ENCODE measurements at regions not wholly inside any gene's neighbourhood (a gene's known extent, or its start where the extent isn't known, plus 50 kb on each side); places are given as distances from the start of the nearest gene placed in this dataset.
A peak's percentile ranks its signal among the peaks of the same experiment; 100 is the strongest.
"Not testable (repeated sequence)": the region's sequence is repeated elsewhere in the genome, so short reads cannot be mapped to it uniquely, and the experiment has no call there.

GRCh38 chrX:77017093-77017492 is 430.1 kb upstream of the FGF16 start:
- Mint-ChIP-seq H3K27ac (ENCODE audit: unreplicated experiment) (no peak overlapping the region), H3K9me3 (ENCODE audit: unreplicated experiment) (peaks cover 8% of the 10 kb centered on the region), H3K27me3 (ENCODE audit: unreplicated experiment) (no peaks in the 10 kb centered on the region), H3K4me3 (ENCODE audit: unreplicated experiment) (no peak overlapping the region), H3K4me1 (ENCODE audit: unreplicated experiment) (no peaks in the 10 kb centered on the region), H3K36me3 (ENCODE audit: unreplicated experiment) (no peaks in the 10 kb centered on the region)
- TF ChIP-seq CTCF (IDR thresholded peaks at IDR 0.05): no peak
- DNase-seq (ENCODE audit: extremely low spot score, unreplicated experiment): no peak

GRCh38 chrX:77046180-77046810 is 400.9 kb upstream of the FGF16 start:
- peak overlapping the region; percentile 28 for H3K4me3 Mint-ChIP-seq (ENCODE audit: unreplicated experiment)
- DNase-seq (ENCODE audit: extremely low spot score, unreplicated experiment); H3K27me3 Mint-ChIP-seq (ENCODE audit: unreplicated experiment): not testable (repeated sequence)

GRCh38 chrX:77060572-77060971 is 386.6 kb upstream of the FGF16 start:
- H3K36me3 Mint-ChIP-seq (ENCODE audit: unreplicated experiment): no peaks in the 10 kb centered on the region
- no peaks in the 10 kb centered on the region for H3K27me3 Mint-ChIP-seq (ENCODE audit: unreplicated experiment)
- no peaks in the 10 kb centered on the region for H3K4me1 Mint-ChIP-seq (ENCODE audit: unreplicated experiment)
- peaks cover 30% of the 10 kb centered on the region for H3K9me3 Mint-ChIP-seq (ENCODE audit: unreplicated experiment)
- H3K27ac Mint-ChIP-seq (ENCODE audit: unreplicated experiment): no peak overlapping the region
- no peak for TF ChIP-seq CTCF (IDR thresholded peaks at IDR 0.05)
- no peak for DNase-seq (ENCODE audit: extremely low spot score, unreplicated experiment)
- no peak overlapping the region for H3K4me3 Mint-ChIP-seq (ENCODE audit: unreplicated experiment)

More at GRCh38 chrX:77046180-77046810, 400.9 kb upstream of the FGF16 start:
- not testable (repeated sequence) for H3K4me1 Mint-ChIP-seq (ENCODE audit: unreplicated experiment); H3K36me3 Mint-ChIP-seq (ENCODE audit: unreplicated experiment); H3K27ac Mint-ChIP-seq (ENCODE audit: unreplicated experiment)
- H3K9me3 Mint-ChIP-seq (ENCODE audit: unreplicated experiment): peaks cover 29% of the 10 kb centered on the region

GRCh38 chrX:77061022-77061421 is 386.2 kb upstream of the FGF16 start:
- H3K36me3 Mint-ChIP-seq (ENCODE audit: unreplicated experiment): no peaks in the 10 kb centered on the region
- peaks cover 27% of the 10 kb centered on the region for H3K9me3 Mint-ChIP-seq (ENCODE audit: unreplicated experiment)
- DNase-seq (ENCODE audit: extremely low spot score, unreplicated experiment): no peak
- no peak overlapping the region for H3K4me3 Mint-ChIP-seq (ENCODE audit: unreplicated experiment)
- H3K4me1 Mint-ChIP-seq (ENCODE audit: unreplicated experiment): no peaks in the 10 kb centered on the region
- TF ChIP-seq CTCF (IDR thresholded peaks at IDR 0.05): no peak
- no peaks in the 10 kb centered on the region for H3K27me3 Mint-ChIP-seq (ENCODE audit: unreplicated experiment)
- no peak overlapping the region for H3K27ac Mint-ChIP-seq (ENCODE audit: unreplicated experiment)

- Mint-ChIP-seq H3K36me3 (ENCODE audit: unreplicated experiment) (no peaks in the 10 kb centered on the region), H3K4me3 (ENCODE audit: unreplicated experiment) (no peak overlapping the region), H3K9me3 (ENCODE audit: unreplicated experiment) (peaks cover 23% of the 10 kb centered on the region), H3K27ac (ENCODE audit: unreplicated experiment) (no peak overlapping the region), H3K4me1 (ENCODE audit: unreplicated experiment) (no peaks in the 10 kb centered on the region), H3K27me3 (ENCODE audit: unreplicated experiment) (no peaks in the 10 kb centered on the region)
- no peak for TF ChIP-seq CTCF (IDR thresholded peaks at IDR 0.05)
- no peak for DNase-seq (ENCODE audit: extremely low spot score, unreplicated experiment)
Measured at GRCh38 chrX:77061545-77061944, 385.6 kb upstream of the FGF16 start.

GRCh38 chrX:77065896-77066295 is 381.3 kb upstream of the FGF16 start:
- Mint-ChIP-seq H3K27ac (ENCODE audit: unreplicated experiment) (no peak overlapping the region), H3K36me3 (ENCODE audit: unreplicated experiment) (no peaks in the 10 kb centered on the region), H3K4me3 (ENCODE audit: unreplicated experiment) (no peak overlapping the region), H3K9me3 (ENCODE audit: unreplicated experiment) (no peaks in the 10 kb centered on the region), H3K4me1 (ENCODE audit: unreplicated experiment) (no peaks in the 10 kb centered on the region), H3K27me3 (ENCODE audit: unreplicated experiment) (no peaks in the 10 kb centered on the region)
- DNase-seq (ENCODE audit: extremely low spot score, unreplicated experiment): no peak
- TF ChIP-seq CTCF (IDR thresholded peaks at IDR 0.05): no peak

Data from osteocyte (in vitro differentiated cells).